Cardiac fibroblast (primary cell): ENCODE measurements at regions not wholly inside any gene's neighbourhood (a gene's known extent, or its start where the extent isn't known, plus 50 kb on each side); places are given as distances from the start of the nearest gene placed in this dataset.

Experiments
- DNase-seq, 2 donors: peaks; one replicate each; pipeline versions ENCODE4 v3.0.0 to v3.0.0-alpha.2; 2010; ENCODE audit warnings: low read depth in 2 of 2
- H3K4me3 ChIP-seq, 2 donors: replicated peaks in 1 of 2; 1 replicate in 1 of 2; 2 replicates in 1 of 2; pipeline ENCODE4 v1.5.1; 2011; ENCODE audit warnings: low read depth in 2 of 2, low read length in 2 of 2, mild to moderate bottlenecking in 2 of 2, moderate library complexity in 1 of 2
- CTCF ChIP-seq: IDR thresholded peaks from one replicate; pipeline ENCODE4 v1.5.1; 2011; ENCODE audit warnings: low read depth, mild to moderate bottlenecking, low read length, inconsistent platforms

GRCh38 chr2:181780657-181781056, 100.3 kb upstream of the NEUROD1 start:
- DNase-seq, result no peak
- TF ChIP-seq CTCF, result no peak
- H3K4me3 ChIP-seq, result no peak overlapping the region

GRCh38 chr2:181781078-181781786, 100.9 kb upstream of the NEUROD1 start:
- H3K4me3 ChIP-seq, result no peak overlapping the region
- no peak for DNase-seq
- no peak for TF ChIP-seq CTCF

- DNase-seq, result no peak
- H3K4me3 ChIP-seq, result no peak overlapping the region
- TF ChIP-seq CTCF, result no peak
Observed at GRCh38 chr2:181782660-181783059, 102.3 kb upstream of the NEUROD1 start.

GRCh38 chr2:181784556-181784955, 104.2 kb upstream of the NEUROD1 start:
- no peak overlapping the region for H3K4me3 ChIP-seq
- peak in 1 of 2 donors; percentile 27 for DNase-seq
- no peak for TF ChIP-seq CTCF

GRCh38 chr2:181785691-181786344, 105.5 kb upstream of the NEUROD1 start:
- H3K4me3 ChIP-seq, result no peak overlapping the region
- peak in 1 of 2 donors; percentile 71 for DNase-seq
- TF ChIP-seq CTCF, result no peak

- no peak overlapping the region for H3K4me3 ChIP-seq
- no peak for DNase-seq
- TF ChIP-seq CTCF, result no peak
Observed at GRCh38 chr2:181786371-181787228, 104.9 kb upstream of the ITPRID2 start.
